HCT116 (cell line): ENCODE measurements at regions not wholly inside any gene's neighbourhood (a gene's known extent, or its start where the extent isn't known, plus 50 kb on each side); places are given as distances from the start of the nearest gene placed in this dataset.

Source experiments
- TF ChIP-seq, protein P1 (sequence below): IDR thresholded peaks from 2 replicates; pipeline ENCODE4 v1.6.1; 2012; ENCODE audit warnings: low read depth
- TF ChIP-seq, protein P2 (sequence below), 3 experiments: fragments of 200-600 bp in 1 of 3; sonication (generic) in 1 of 3; IDR thresholded peaks in 2 of 3; conservative IDR thresholded peaks in 1 of 3; 2 replicates each; pipeline ENCODE4 v1.5.1; 2012 to 2017; ENCODE audit warnings: low read depth in 2 of 3, low read length in 2 of 3, antibody characterized with exemption in 1 of 3, borderline replicate concordance in 1 of 3, control low read depth in 1 of 3, mild to moderate bottlenecking in 1 of 3, mixed read lengths in 1 of 3, mixed run types in 1 of 3, moderate library complexity in 1 of 3; ENCODE audit not compliant: insufficient read depth in 1 of 3

DNA sequence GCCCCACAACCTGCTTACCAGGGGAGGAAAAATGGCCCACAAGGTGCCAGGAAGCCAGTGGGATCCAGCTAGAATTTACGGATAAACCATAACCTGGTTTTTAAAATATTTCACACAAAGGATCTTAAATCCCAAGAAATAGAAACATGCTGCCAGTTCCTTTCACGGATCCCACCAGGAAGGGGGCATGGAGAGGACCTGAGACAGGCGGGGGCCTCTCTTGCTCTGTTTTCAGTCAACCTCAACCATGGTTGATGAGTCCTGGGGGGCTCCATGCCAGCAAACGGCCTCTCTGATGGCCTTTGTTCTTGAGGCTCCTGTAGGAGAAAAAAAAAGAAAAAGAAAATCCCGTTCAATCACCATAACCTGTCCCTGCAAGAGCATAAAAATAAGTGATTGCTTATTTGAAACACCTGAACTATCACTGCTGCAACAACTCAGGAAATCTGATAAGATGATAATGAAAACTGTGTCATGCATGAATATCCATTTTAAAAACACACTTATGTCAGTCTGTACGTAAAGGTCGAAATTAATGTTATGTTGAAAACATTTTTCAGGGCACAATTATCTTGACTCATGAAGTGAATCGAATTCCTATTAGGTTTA is 125.8 kb upstream of the CST7 start:
- TF ChIP-seq, protein P1, sequence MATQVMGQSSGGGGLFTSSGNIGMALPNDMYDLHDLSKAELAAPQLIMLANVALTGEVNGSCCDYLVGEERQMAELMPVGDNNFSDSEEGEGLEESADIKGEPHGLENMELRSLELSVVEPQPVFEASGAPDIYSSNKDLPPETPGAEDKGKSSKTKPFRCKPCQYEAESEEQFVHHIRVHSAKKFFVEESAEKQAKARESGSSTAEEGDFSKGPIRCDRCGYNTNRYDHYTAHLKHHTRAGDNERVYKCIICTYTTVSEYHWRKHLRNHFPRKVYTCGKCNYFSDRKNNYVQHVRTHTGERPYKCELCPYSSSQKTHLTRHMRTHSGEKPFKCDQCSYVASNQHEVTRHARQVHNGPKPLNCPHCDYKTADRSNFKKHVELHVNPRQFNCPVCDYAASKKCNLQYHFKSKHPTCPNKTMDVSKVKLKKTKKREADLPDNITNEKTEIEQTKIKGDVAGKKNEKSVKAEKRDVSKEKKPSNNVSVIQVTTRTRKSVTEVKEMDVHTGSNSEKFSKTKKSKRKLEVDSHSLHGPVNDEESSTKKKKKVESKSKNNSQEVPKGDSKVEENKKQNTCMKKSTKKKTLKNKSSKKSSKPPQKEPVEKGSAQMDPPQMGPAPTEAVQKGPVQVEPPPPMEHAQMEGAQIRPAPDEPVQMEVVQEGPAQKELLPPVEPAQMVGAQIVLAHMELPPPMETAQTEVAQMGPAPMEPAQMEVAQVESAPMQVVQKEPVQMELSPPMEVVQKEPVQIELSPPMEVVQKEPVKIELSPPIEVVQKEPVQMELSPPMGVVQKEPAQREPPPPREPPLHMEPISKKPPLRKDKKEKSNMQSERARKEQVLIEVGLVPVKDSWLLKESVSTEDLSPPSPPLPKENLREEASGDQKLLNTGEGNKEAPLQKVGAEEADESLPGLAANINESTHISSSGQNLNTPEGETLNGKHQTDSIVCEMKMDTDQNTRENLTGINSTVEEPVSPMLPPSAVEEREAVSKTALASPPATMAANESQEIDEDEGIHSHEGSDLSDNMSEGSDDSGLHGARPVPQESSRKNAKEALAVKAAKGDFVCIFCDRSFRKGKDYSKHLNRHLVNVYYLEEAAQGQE: no peak
- TF ChIP-seq, protein P2, sequence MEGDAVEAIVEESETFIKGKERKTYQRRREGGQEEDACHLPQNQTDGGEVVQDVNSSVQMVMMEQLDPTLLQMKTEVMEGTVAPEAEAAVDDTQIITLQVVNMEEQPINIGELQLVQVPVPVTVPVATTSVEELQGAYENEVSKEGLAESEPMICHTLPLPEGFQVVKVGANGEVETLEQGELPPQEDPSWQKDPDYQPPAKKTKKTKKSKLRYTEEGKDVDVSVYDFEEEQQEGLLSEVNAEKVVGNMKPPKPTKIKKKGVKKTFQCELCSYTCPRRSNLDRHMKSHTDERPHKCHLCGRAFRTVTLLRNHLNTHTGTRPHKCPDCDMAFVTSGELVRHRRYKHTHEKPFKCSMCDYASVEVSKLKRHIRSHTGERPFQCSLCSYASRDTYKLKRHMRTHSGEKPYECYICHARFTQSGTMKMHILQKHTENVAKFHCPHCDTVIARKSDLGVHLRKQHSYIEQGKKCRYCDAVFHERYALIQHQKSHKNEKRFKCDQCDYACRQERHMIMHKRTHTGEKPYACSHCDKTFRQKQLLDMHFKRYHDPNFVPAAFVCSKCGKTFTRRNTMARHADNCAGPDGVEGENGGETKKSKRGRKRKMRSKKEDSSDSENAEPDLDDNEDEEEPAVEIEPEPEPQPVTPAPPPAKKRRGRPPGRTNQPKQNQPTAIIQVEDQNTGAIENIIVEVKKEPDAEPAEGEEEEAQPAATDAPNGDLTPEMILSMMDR (IDR thresholded peaks at IDR 0.05 in 2 of 3, conservative IDR thresholded peaks at IDR 0.05 in 1 of 3; ENCODE audit: borderline replicate concordance in 1 of 3, insufficient read depth in 1 of 3, low read depth in 2 of 3, low read length in 2 of 3): no peak
